Hematopoietic multipotent progenitor cell treated with erythropoietin and hydrocortisone succinate and interleukin-3 and kit ligand, for 4 days (in vitro differentiated cells): ENCODE measurements at regions not wholly inside any gene's neighbourhood (a gene's known extent, or its start where the extent isn't known, plus 50 kb on each side); places are given as distances from the start of the nearest gene placed in this dataset.

Experiments used
- DNase-seq: peaks from one replicate; pipeline ENCODE4 v3.0.0-alpha.2; 2015

DNA sequence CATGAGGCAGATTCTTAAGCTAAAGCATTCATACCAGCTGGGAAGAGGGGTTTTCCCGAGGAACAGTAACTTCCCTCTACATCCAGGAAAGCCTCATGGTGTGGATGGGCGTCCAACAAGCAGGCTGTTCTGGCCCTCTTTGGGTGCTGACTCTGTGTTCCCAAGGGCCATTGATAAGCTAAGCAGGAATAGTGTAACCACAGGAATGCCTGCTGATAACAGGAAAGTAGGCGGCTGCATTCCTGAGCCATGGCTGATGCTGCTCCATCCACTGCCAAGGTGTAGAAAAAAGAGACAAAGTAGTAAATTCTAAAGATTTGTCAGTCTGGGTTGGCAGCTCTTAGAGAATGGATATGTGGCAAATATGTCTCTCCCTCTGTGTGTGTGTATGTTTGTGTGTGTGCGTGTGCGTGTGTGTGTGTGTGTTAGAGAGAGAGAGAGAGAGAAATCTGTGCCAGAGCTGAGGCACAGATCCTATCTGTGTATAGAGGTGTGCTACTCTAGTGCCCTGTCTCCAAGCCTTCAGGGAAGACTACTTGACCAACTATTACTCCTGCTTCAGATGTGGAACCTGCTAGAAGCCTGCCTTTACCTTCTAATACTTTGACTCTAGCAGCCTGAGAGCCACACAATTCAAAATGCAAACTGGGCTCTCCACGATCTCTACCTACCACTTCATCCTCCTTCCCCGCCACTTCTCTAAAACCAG is 353.1 kb upstream of the NR3C2 start:
- no peak for DNase-seq

DNA sequence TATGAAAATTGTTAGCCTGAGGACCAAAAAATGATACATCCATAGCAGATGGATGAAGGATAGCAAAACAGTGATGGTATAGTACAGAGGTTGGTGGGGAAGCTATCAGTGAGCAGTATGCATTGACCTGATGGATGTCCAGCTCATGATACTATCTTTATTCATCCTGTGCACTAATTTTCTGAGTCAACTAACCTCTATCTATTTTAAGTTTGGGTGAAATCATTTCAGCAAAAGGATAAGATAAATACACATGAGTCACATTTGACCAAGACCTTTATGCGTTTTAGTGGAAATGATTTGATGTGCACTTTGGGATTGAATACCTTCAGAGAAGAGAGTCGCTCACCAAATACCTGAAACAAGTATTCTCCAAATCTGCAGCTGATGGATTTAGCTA is 351.0 kb upstream of the NR3C2 start:
- no peak for DNase-seq

DNA sequence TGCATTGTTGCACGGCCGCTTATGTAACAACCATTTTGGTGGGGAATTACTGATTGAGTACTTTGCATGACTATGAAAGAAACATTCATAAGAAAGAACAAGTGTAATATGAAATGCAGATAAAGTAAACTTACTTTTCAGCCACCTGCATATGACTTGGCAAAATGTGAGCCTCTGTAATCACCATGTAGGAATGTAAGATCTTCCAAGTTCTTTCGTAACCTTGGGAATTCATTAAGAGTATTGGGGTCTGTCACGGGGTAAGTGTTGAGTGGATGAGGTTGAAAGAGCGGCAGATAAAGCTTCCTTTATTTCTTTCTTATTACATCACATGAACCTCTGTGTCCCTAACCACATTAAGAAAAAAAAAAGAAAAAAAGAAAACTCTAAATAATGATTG is 348.5 kb upstream of the NR3C2 start:
- no peak for DNase-seq

DNA sequence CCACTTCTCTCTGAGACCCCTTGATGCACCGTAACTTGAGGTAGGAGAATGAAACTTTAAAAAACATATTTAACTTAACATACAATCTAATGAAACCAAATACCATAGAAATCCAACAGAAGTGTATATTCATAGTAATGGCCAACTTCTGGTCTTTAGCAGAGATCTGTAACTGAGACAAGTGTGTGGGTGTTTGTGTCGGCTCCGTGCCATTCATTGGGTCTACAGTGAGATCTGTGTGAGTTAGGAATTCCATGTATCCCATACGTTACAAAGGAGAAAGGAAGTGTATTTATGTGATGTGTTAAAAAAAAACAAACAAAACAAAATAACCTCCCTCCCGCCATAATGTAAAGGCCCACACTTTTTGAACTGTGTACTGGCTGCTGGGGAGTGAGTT is 348.0 kb upstream of the NR3C2 start:
- no peak for DNase-seq

DNA sequence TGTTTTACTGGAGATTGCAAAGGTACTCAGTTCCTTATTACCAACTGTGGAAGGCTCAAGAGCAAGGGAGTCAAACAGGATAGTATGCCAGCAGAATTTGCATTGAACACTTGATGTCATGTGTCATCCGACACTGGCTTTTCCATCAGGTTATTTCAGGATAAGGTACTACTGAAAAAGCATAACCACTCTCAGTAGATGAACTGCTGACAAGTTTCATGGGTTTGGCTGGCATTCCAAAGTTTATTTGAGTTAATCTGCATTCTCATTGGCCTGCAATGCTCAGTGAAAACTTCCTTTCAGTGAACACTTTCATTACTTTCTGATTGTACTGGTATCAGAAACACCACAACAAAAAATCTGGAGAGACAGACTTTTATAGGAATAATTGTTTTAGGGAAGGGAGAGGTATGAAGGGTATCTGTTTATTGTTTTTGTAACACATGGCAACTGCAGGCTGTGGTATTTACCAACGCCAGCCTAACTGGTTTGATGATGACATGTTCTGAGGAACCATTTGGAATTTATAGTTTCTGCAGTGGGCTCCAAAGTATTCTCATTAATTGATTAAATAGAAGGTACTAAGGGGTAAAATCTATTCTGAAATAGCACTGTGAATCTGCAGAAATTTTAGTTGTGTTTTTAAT is 345.7 kb upstream of the NR3C2 start:
- no peak for DNase-seq

DNA sequence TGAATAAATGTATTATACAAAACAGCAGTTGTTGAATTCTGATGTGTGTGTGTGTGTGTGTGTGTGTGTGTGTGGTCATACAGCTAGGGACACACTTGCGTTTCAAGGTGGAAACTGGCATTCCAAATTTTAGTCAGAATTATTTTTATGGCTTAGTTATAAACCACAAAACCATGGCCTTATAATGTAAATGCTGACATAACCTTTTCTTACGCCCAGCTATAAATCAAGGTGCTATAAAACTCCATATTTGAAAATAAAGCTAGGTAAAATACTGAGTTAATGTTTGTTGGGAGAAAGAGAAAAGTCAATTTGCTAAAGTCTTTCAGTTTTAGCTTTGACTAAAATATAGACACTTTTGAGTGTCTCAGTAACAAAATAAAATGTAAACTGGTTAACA is 345.1 kb upstream of the NR3C2 start:
- DNase-seq = no peak

DNA sequence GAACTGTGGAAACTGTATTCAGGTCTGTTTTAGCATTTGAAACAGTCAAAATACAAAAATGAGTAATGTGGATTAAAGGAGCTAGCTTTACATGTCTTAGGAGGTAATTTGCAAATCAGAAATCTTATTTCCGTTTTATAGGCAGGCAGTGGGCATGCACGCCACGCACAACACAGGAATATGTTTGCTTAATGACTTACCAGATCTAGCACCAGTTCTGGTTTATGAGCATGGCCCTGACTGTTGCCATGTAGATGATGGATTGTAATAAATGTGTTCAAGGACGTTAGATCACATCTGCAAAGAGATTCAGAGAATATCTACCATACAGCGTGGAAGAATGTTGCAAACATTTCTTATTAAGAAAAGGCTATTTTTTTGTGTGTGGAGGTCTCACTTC is 344.5 kb upstream of the NR3C2 start:
- no peak for DNase-seq

DNA sequence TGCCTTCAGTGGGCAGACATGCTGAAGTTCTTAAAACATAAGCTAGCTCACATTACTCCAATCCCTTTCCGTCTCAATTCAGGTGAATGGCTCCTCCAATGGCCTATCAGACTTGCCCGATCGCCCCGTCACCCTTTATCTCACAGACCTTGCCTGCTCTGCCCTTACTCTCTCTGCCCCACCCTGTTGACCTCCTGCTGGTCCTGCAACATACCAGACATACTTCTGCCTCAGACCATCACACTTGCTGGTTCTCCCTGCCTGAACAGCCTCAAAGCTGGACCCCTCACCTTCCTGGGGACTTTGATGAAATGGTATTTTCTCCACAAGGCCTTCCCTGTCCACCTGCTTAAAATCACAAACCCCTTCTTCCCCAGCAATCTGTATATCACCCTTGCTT is 340.1 kb upstream of the NR3C2 start:
- DNase-seq = no peak

DNA sequence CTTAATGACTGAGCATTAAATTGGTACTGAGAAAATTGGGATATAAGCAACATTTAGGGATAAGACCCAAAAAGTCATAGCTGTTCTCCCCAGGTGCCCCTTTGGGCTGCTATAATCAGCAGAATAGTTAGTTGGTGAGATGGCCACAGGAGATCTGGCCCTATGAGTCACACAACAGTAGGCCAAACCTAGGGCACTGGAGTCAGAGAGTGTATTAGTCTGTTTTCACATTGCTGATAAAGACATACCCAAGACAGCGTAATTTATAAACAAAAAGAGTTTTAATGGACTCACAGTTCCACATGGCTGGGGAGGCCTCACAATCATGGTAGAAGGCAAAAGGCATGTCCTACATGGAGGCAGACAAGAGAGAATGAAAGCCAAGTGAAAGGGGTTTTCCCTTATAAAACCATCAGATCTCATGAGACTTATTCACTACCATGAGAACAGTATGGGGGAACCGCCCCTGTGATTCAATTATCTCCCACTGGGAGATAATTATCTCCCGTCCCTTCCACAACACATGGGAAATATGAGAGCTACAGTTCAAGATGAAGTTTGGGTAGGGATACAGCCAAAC is 338.3 kb upstream of the NR3C2 start:
- DNase-seq = no peak

DNA sequence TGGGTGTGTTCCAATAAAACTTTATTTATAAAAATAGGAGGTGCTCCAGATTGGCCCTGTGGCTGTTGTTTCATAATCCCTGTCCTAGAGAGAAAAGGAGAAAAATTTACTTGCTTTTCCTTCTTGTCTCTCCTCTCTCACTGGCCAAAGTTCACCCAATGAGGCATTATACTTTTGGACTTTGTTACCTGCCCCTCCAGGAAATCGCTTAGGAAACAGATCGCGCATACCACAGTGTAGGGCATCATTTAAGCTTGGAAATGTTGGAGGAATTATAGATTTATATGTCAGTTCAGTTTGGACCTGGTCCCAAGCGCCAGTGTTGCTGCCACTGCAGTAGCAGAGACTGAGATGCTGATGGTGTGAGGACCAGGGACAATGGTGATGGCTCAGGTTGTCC is 337.6 kb upstream of the NR3C2 start:
- DNase-seq = no peak

DNA sequence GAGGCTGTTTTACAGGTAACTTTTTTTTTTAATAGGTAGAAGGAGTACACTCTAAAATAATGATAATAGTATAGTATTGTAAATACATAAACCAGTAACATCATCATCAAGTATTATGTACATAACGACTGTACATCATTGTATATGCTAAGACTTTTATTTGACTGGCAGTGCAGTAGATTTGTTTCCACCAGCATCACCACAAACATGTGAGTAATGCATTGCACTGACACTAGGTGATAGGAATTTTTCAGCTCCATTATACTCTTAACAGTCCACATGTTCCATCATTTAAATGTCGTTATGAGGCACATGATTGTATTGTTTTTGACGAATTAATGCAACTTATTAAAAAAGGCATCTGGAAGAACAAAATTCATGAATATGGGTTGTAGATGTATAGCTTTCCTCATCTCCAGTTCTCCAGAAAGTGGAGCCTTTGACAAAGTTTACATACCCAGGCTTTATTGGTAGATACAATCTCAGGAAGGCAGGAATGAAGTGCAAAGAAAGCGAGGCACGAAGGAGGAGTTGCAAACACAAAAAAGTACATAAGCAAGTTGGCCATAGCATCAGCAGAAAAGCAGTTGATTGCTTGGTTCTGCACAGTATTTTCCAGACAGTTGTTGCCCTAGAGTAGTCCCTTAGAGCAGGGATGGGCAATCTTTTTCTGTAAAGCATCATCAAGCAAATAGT is 336.9 kb upstream of the NR3C2 start:
- no peak for DNase-seq

DNA sequence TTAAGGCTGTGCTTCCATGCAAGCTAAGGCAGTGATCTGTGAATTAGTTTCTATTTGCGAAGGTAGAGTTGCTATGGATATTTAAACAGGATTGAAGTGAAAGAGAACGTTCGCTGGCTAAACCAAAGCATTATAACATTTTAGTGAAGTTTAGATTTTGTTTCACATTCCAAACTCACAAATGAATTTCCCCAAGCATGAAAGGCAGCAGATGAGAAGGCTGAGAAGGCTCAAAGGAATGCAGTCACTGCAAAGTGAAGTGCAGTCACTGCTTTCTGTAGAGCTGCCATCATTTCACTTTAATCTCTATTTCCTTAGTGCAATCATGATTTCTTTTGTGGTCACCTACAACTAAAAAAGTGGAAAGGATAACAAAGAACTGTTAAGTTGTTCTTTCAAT is 334.7 kb upstream of the NR3C2 start:
- DNase-seq = no peak

DNA sequence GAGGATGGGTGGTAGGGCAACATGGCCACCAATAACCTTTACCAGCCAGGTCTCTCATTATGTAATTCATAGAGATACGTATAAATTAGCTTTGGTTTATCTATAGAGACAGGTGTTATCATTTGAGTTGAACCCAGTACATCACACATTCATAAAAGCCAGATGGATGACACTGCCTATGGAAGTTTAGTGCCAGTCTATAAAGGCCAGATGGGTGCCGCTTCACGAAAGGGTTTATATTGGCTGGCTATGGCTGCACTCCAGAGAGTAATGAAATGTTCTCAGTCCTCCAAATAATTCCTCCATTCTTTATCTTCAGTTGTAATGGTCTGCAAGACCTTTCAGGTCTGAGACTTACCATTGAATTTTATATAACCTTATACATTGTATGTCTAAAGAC is 331.9 kb upstream of the NR3C2 start:
- no peak for DNase-seq

DNA sequence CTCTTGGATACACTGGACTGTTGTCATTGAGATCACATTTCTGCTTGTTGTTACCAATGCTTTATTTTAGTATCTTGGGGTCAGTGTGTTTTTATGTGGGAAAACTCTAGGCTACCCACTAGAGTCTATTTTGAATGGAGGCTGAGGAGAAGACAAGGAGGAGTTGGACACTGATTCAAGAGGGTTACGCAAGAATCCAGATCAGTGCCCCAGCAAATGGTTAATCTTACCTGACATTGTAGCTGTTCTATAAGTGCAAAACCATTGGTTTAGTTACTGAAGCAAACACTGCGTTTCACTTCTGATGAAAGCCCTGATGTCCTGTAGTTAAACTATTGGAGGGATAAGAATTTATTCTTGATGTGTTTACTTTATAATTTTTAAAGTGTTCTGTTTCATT is 331.1 kb upstream of the NR3C2 start:
- DNase-seq = no peak

DNA sequence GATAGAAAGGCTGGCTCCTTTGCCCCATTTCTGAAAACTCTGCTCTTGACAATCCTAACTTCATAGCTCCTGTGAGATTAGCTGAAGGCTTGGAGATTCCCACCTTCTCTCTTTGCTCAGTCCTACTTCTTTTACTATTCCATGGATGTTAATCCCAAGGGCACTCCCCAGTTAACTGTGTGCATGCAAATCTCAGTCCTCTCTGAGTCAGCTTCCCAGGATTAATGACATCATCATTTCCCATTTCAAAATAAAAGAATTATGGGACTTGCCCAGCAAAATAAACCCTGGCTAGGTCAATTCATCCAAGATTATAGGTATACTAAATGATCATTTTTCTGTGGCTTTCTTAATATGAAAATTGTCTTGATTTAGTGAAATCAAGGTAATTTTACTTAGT is 328.6 kb upstream of the NR3C2 start:
- DNase-seq = no peak

DNA sequence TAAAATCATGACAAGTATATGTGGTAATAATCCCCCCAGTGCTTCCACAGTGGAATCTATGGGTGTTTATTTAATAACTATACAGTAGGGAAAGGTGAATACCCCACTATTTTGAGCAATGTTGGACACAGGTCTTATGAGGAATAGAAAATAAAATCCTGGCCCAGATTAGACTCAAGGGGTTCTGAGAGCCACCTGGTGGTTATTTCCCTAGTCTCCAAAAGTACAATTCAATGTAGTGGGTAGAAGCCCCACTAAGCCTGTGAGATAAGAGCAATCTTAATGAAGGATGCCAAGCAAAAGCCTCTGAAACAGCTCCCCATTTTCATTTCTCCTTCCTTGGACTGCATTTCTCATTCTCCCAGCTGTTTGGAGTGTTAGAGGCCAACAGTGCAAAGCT is 328.2 kb upstream of the NR3C2 start:
- no peak for DNase-seq

DNA sequence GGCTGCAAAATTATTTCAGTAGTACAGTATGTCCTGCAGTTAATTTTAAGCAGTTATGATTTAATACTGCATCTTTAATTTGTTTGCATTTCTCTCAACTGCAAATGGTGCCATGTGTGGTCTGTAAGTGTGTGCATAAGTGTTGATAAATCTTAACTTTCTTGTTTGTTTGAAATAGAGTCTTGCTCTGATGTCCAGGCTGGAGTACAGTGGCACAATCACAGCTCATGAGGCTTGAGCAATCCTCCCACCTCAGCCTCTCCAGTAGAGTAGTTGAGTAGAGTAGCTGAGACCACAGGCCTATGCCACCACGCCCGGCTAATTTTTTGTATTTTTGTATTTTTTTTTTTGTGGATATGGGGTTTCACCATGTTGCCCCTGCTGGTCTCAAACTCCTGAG is 322.5 kb upstream of the NR3C2 start:
- no peak for DNase-seq

DNA sequence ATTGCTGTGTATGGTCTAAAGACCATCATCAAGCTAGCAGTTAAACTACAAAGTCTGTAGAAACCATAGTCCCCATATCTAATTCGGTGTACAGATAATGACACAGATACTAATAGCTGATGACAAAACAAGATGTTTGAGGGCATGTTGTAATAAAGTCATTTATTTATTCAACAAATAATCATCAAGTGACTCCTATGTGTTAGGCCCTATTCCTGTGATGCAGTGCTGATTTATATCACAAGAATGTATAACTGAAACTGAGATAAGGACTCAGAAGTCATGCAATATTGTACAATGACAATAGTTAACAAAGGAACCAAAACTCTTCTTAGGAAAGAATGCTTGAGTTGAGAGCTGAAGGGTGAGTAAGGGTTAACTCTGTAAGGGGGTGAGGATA is 315.0 kb upstream of the NR3C2 start:
- DNase-seq = no peak

DNA sequence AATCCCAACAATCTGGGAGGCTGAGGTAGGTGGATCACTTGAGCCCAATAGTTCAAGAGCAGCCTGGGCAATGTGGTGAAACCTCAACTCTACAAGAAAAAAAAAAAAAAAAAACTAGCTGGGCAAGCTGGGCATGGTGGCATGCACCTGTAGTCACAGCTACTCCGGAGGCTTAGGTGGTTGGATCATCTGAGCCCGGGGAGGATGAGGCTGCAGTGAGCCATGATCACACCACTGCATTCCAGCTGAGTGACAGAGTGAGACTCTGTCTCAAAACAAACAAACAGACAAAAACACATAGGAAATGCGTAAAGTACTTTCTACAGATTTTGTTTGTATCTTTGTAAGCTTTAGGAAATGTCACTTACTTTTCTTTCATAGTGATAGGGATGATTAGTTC is 307.2 kb upstream of the NR3C2 start:
- DNase-seq = no peak

DNA sequence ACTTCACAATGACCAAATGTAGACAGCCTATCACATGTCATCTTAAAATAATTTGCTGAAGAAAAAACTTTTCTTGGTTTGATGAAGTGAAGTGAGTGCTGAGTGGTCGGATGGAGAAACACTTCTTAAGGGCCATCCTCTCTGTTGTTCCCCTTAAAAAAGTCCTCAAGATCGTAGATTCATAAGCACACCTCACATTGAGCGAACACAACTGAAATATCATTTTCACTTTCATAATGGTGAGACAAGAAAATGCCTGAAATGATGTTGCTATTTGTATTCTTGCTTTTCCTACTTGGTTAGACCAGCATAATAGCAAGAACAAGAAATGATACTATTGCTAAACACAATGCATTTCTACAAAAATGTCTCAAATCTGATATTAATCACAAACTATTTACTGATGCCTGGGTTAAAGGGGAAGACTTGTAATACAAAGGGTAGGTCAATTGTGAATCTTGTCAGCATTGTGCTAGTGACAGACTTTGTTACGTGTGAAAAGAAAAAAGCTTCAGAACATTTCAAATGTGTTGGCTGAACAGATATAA is 305.6 kb upstream of the NR3C2 start:
- DNase-seq = no peak

DNA sequence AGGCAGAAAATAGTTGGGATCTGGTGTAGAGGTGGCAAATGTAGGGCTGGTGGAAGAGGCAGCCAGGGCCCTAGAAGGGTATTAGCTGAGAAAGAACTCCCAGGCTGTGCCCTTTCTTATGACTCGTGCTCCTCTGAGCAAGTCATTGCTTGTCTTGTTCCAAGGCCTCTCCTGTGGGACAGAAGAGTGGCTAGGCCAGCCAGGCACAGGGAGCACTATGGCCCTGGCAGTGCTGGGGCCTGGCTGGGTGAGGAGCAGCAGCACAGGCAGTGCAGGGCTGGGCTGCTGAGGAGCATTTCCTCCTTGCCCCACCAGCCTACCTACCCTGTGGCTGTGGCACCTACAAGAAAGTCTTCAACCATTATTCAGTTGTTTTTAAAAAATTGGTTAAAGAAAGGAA is 298.5 kb upstream of the NR3C2 start:
- no peak for DNase-seq

DNA sequence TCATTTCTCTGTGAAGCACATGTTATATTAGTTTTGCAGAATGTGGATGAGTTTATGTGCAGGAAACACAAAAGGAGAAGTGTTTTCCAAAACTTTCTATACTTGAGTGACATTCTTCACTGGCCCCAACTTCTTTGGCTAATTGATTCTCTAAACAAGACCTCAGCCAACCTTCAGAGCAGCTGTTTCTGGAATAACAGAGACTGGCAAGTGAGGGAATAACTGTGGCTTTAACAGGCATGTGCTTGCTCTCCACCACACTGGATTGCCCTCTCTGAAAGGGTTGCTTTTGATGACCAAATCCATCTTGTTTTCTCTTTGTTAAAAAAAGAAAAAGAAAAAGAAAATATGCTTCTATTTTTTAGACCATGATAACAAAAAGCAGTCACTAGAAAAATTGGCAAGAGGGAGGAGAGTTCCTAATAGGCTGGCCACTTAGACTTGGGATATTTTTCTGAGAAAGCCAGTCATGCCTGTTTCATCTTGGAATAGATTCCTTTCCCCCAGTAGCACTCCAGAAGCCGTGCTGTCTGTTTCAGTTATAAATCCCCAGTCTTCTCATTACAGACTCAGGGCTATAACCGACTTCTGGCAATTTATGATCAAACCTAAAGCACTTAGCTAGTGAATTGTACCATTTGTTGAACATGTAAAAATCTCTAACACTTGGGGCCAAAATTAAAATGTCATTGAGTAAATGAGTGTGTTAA is 295.0 kb upstream of the NR3C2 start:
- DNase-seq = no peak
